ENCODE measurements at regions not wholly inside any gene's neighbourhood (a gene's known extent, or its start where the extent isn't known, plus 50 kb on each side); places are given as distances from the start of the nearest gene placed in this dataset.

GRCh38 chr13:65901723-65902122 is 1328.4 kb downstream of the PCDH9 start:
- TF ChIP-seq CTCF (IDR thresholded peaks at IDR 0.05) (no peak), POLR2A (IDR thresholded peaks at IDR 0.05) (no peak)
- intact Hi-C loops (cut with DNase I) = no loop called here
- Histone ChIP-seq H3K36me3 (replicated peaks in 1 of 2) (no peaks in the 10 kb centered on the region), H3K9me3 (replicated peaks in 1 of 3) (no peaks in the 10 kb centered on the region), H3K4me3 (no peak overlapping the region), H3K27ac (no peak overlapping the region), H3K27me3 (no peaks in the 10 kb centered on the region), H3K4me1 (replicated peaks in 1 of 2) (no peaks in the 10 kb centered on the region)
- no peak for DNase-seq

GRCh38 chr13:65894049-65894448 is 1336.1 kb downstream of the PCDH9 start:
- 74 to 81% (median 79%) methylated on average over 2 of the region's 2 CpGs for WGBS, 4 donors
- no peaks in the 10 kb centered on the region for H3K27me3 ChIP-seq
- no peaks in the 10 kb centered on the region for H3K9me3 ChIP-seq (replicated peaks in 1 of 3)
- H3K4me3 ChIP-seq = no peak overlapping the region
- TF ChIP-seq CTCF (IDR thresholded peaks at IDR 0.05) (no peak), POLR2A (IDR thresholded peaks at IDR 0.05) (no peak)
- no peak for DNase-seq
- H3K27ac ChIP-seq = no peak overlapping the region
- intact Hi-C loops (cut with DNase I) = no loop called here
- no peaks in the 10 kb centered on the region for H3K4me1 ChIP-seq (replicated peaks in 1 of 2)
- no peaks in the 10 kb centered on the region for H3K36me3 ChIP-seq (replicated peaks in 1 of 2)

- Histone ChIP-seq H3K9me3 (replicated peaks in 1 of 3) (no peaks in the 10 kb centered on the region), H3K36me3 (replicated peaks in 1 of 2) (no peaks in the 10 kb centered on the region), H3K4me3 (no peak overlapping the region), H3K27ac (no peak overlapping the region), H3K4me1 (replicated peaks in 1 of 2) (no peaks in the 10 kb centered on the region), H3K27me3 (no peaks in the 10 kb centered on the region)
- no peak for DNase-seq
- TF ChIP-seq CTCF (IDR thresholded peaks at IDR 0.05) = no peak
- TF ChIP-seq POLR2A (IDR thresholded peaks at IDR 0.05) = no peak
- intact Hi-C loops (cut with DNase I) = no loop called here
Observed at GRCh38 chr13:65892859-65893258, 1337.3 kb downstream of the PCDH9 start.

GRCh38 chr13:65889368-65889767 is 1340.8 kb downstream of the PCDH9 start:
- H3K27ac ChIP-seq = no peak overlapping the region
- WGBS, 4 donors = 77 to 92% (median 80%) methylated on average over 5 of the region's 5 CpGs
- TF ChIP-seq POLR2A (IDR thresholded peaks at IDR 0.05) = no peak
- TF ChIP-seq CTCF (IDR thresholded peaks at IDR 0.05) = no peak
- intact Hi-C loops (cut with DNase I) = no loop called here
- no peaks in the 10 kb centered on the region for H3K27me3 ChIP-seq
- no peaks in the 10 kb centered on the region for H3K9me3 ChIP-seq (replicated peaks in 1 of 3)
- no peak for DNase-seq
- H3K36me3 ChIP-seq (replicated peaks in 1 of 2) = no peaks in the 10 kb centered on the region
- no peaks in the 10 kb centered on the region for H3K4me1 ChIP-seq (replicated peaks in 1 of 2)
- H3K4me3 ChIP-seq = no peak overlapping the region
